PFSK-1 (cell line): ENCODE measurements at regions not wholly inside any gene's neighbourhood (a gene's known extent, or its start where the extent isn't known, plus 50 kb on each side); places are given as distances from the start of the nearest gene placed in this dataset.

Experiments
- FOXP2 ChIP-seq: optimal IDR thresholded peaks from 2 replicates; pipeline ENCODE3; 2011; ENCODE audit warnings: borderline replicate concordance, control low read depth, inconsistent platforms; ENCODE audit not compliant: insufficient read depth; ENCODE audit errors: extremely low read length, extremely low read depth
- POLR2AphosphoS5 ChIP-seq: IDR thresholded peaks from 2 replicates; pipeline ENCODE4 v1.6.1; 2012; ENCODE audit warnings: low read depth, mild to moderate bottlenecking, control low read depth, low read length, moderate library complexity
- REST ChIP-seq, 2 experiments: IDR thresholded peaks; 2 replicates each; pipeline versions ENCODE4 v1.6.1 to v1.8.0; 2011 to 2012; ENCODE audit warnings: low read depth in 2 of 2, low read length in 2 of 2, control low read depth in 1 of 2, inconsistent platforms in 1 of 2, mild to moderate bottlenecking in 1 of 2, moderate library complexity in 1 of 2; ENCODE audit not compliant: insufficient read depth in 1 of 2
- SIN3A ChIP-seq: IDR thresholded peaks from 2 replicates; pipeline ENCODE4 v1.6.1; 2012; ENCODE audit warnings: mild to moderate bottlenecking, low read length, moderate library complexity, borderline replicate concordance; ENCODE audit not compliant: insufficient read depth
- TAF1 ChIP-seq: IDR thresholded peaks from 2 replicates; pipeline ENCODE4 v1.6.1; 2012; ENCODE audit warnings: low read length, control low read depth, borderline replicate concordance; ENCODE audit not compliant: insufficient read depth

- TF ChIP-seq POLR2AphosphoS5, result no peak
- no peak for TF ChIP-seq FOXP2
- no peak for TF ChIP-seq REST (IDR thresholded peaks at IDR 0.05; ENCODE audit: insufficient read depth in 1 of 2, low read depth in 2 of 2, low read length in 2 of 2)
- no peak for TF ChIP-seq TAF1
- no peak for TF ChIP-seq SIN3A
Observed at GRCh38 chr2:18647731-18648130, 58.4 kb upstream of the NT5C1B start.

GRCh38 chr2:18645315-18645714, 55.9 kb upstream of the NT5C1B start:
- TF ChIP-seq FOXP2, result no peak
- no peak for TF ChIP-seq TAF1
- TF ChIP-seq SIN3A, result no peak
- TF ChIP-seq POLR2AphosphoS5, result no peak
- TF ChIP-seq REST (IDR thresholded peaks at IDR 0.05; ENCODE audit: insufficient read depth in 1 of 2, low read depth in 2 of 2, low read length in 2 of 2), result no peak

GRCh38 chr2:18644115-18644462, 54.7 kb upstream of the NT5C1B start:
- no peak for TF ChIP-seq TAF1
- no peak for TF ChIP-seq FOXP2

- TF ChIP-seq REST (IDR thresholded peaks at IDR 0.05; ENCODE audit: insufficient read depth in 1 of 2, low read depth in 2 of 2, low read length in 2 of 2) (no peak), TAF1 (no peak), FOXP2 (no peak), SIN3A (no peak), POLR2AphosphoS5 (no peak)
Observed at GRCh38 chr2:18643326-18644114, 54.2 kb upstream of the NT5C1B start.

GRCh38 chr2:18641823-18642222, 52.5 kb upstream of the NT5C1B start:
- TF ChIP-seq FOXP2, result no peak

GRCh38 chr2:18639756-18640453, 50.5 kb upstream of the NT5C1B start:
- TF ChIP-seq POLR2AphosphoS5 (no peak), TAF1 (no peak), FOXP2 (no peak), REST (IDR thresholded peaks at IDR 0.05; ENCODE audit: insufficient read depth in 1 of 2, low read depth in 2 of 2, low read length in 2 of 2) (no peak), SIN3A (no peak)
